K562 (cell line): ENCODE measurements at regions not wholly inside any gene's neighbourhood (a gene's known extent, or its start where the extent isn't known, plus 50 kb on each side); places are given as distances from the start of the nearest gene placed in this dataset.

Source experiments
- ATAC-seq: fragments of 200-7000 bp; cut with Tn5 transposase; 3 replicates; pipeline ENCODE4 v1.9.1; 2020; ENCODE audit warnings: moderate library complexity
- BruUV-seq: library from RNA; stranded (reverse); fragments of 400-500 nt; replicated peaks from 2 replicates; lab custom pipeline; 2021; lab: Mats Ljungman, UMichigan
- CTCF ChIA-PET: fragments of 300-600 bp; formaldehyde crosslinking; extraction: SDS; loops from one replicate; lab custom pipeline; 2021; ENCODE audit warnings: low intra/inter-chr PET ratio; lab: Yijun Ruan, JAX
- POLR2A ChIA-PET: fragments of 300-600, 350-650 bp; sonication (Branson Sonifier 250); formaldehyde crosslinking; extraction: SDS; loops from one replicate; lab custom pipeline; 2021; ENCODE audit warnings: antibody characterized with exemption, inconsistent platforms; lab: Yijun Ruan, JAX
- DNase-seq, 4 experiments: peaks; one replicate each; pipeline versions ENCODE4 v3.0.0 to v3.0.0-alpha.2; 2011 to 2018; ENCODE audit warnings: low spot score in 3 of 4, mixed read lengths in 3 of 4; ENCODE audit errors: extremely low read depth in 1 of 4
- FAIRE-seq: peaks from 2 replicates; lab custom pipeline; 2011; peaks lifted over from hg19 to GRCh38; lab: Jason Lieb, UNC
- H2AFZ ChIP-seq: 2 replicates; pipeline ENCODE4 v1.6.0; 2011; ENCODE audit warnings: low read depth, low read length, control low read depth, inconsistent platforms
- H3K27ac ChIP-seq: fragments of 200-600 bp; 3 replicates; pipeline ENCODE4 v1.8.0; 2011; ENCODE audit warnings: low read depth, mild to moderate bottlenecking, control low read depth, inconsistent platforms, low read length, moderate library complexity, mixed read lengths; ENCODE audit errors: extremely low read depth
- H3K27me3 ChIP-seq, 2 experiments: fragments of 300-600 bp in 1 of 2; 2 replicates in 1 of 2; 3 replicates in 1 of 2; pipeline versions ENCODE4 v1.6.0 to v1.8.0; 2011; ENCODE audit warnings: inconsistent platforms in 2 of 2, low read length in 2 of 2, mild to moderate bottlenecking in 1 of 2, mixed read lengths in 1 of 2, moderate library complexity in 1 of 2; ENCODE audit not compliant: control insufficient read depth in 2 of 2, insufficient read depth in 2 of 2
- H3K36me3 ChIP-seq: fragments of 300-600 bp; 3 replicates; pipeline ENCODE4 v1.8.0; 2011; ENCODE audit warnings: mild to moderate bottlenecking, low read length, inconsistent platforms; ENCODE audit not compliant: control insufficient read depth, insufficient read depth
- H3K4me1 ChIP-seq, 2 experiments: fragments of 200-600 bp in 1 of 2; replicated peaks in 1 of 2; 2 replicates in 1 of 2; 3 replicates in 1 of 2; pipeline versions ENCODE4 v1.5.1 to v1.8.0; 2011; ENCODE audit warnings: inconsistent platforms in 2 of 2, low read length in 2 of 2, mild to moderate bottlenecking in 1 of 2, mixed read lengths in 1 of 2, moderate library complexity in 1 of 2; ENCODE audit not compliant: control insufficient read depth in 2 of 2, insufficient read depth in 2 of 2
- H3K4me2 ChIP-seq: 2 replicates; pipeline ENCODE4 v1.6.1; 2011; ENCODE audit warnings: low read length, control low read depth, inconsistent platforms, mixed read lengths; ENCODE audit not compliant: insufficient read depth
- H3K4me3 ChIP-seq: fragments of 200-600 bp; sonication (generic), shearing (Covaris generic); 2 replicates; pipeline ENCODE4 v1.5.1; 2016; ENCODE audit warnings: control low read depth, inconsistent platforms
- H3K79me2 ChIP-seq: fragments of 200-600 bp; 3 replicates; pipeline ENCODE4 v1.8.0; 2011; ENCODE audit warnings: low read length, inconsistent platforms; ENCODE audit not compliant: control insufficient read depth, insufficient read depth
- H3K9ac ChIP-seq, 2 experiments: 2 replicates each; pipeline versions ENCODE4 v1.6.0 to v1.6.1; 2011; ENCODE audit warnings: low read depth in 2 of 2, low read length in 2 of 2, control low read depth in 1 of 2, inconsistent platforms in 1 of 2, mild to moderate bottlenecking in 1 of 2, mixed read lengths in 1 of 2; ENCODE audit not compliant: insufficient read depth in 1 of 2
- H3K9me1 ChIP-seq: one replicate; pipeline ENCODE4 v1.6.0; 2011; ENCODE audit warnings: inconsistent platforms, mild to moderate bottlenecking, low read length, moderate library complexity; ENCODE audit not compliant: control insufficient read depth, insufficient read depth
- H3K9me3 ChIP-seq: replicated peaks from 2 replicates; pipeline ENCODE4 v1.5.1; 2011; ENCODE audit warnings: low read depth, low read length, inconsistent platforms; ENCODE audit not compliant: control insufficient read depth, insufficient read depth
- H4K20me1 ChIP-seq: replicated peaks from 2 replicates; pipeline ENCODE4 v1.6.1; 2011; ENCODE audit warnings: low read length, inconsistent platforms, mixed read lengths; ENCODE audit not compliant: control insufficient read depth, insufficient read depth
- BCL6 ChIP-seq: fragments of 250-450 bp; sonication (Bioruptor Pico); IDR thresholded peaks from 2 replicates; pipeline ENCODE4 v1.4.0; 2020
- CHCHD3 ChIP-seq: fragments of 250-450 bp; sonication (Bioruptor Pico); IDR thresholded peaks from 2 replicates; pipeline ENCODE4 v2.1.2; 2022; ENCODE audit warnings: mild to moderate bottlenecking
- DMBX1 ChIP-seq: fragments of 250-450 bp; sonication (Bioruptor Pico); IDR thresholded peaks from 2 replicates; pipeline ENCODE4 v1.8.0; 2022; ENCODE audit warnings: inconsistent platforms, mild to moderate bottlenecking, moderate library complexity, borderline replicate concordance
- RERE ChIP-seq: sonication (generic); formaldehyde crosslinking; IDR thresholded peaks from 2 replicates; pipeline ENCODE4 v1.8.0; 2023; ENCODE audit warnings: missing genetic modification reagents, mild to moderate bottlenecking, borderline replicate concordance
- ZNF75A ChIP-seq: fragments of 450-650 bp; formaldehyde crosslinking; IDR thresholded peaks from 2 replicates; pipeline ENCODE4 v1.4.0; 2020; ENCODE audit warnings: mild to moderate bottlenecking
- WGBS: fragments of 100-300 bp; shearing (Covaris generic); methylation state at CpG from one replicate; pipeline ENCODE4 v1.1.6; 2016; ENCODE audit warnings: low coverage, mixed read lengths; ENCODE audit not compliant: insufficient coverage; ENCODE audit errors: missing lambda C conversion rate; 5-methylcytosine and 5-hydroxymethylcytosine counted together
- in situ Hi-C: fragments of 300-500 bp; cut with MboI; formaldehyde crosslinking; loops from 4 replicates; pipeline ENCODE4 v1.15.0; 2018; ENCODE audit warnings: inconsistent platforms, mixed read lengths
- intact Hi-C: fragments of 100-400 bp; cut with micrococcal nuclease; formaldehyde crosslinking; loops from 2 replicates; pipeline ENCODE4 v1.14.2; 2022

GRCh38 chr6:48206091-48206490 is 95.1 kb upstream of the PTCHD4 start:
- Histone ChIP-seq H3K79me2 (no peaks in the 10 kb centered on the region), H3K9me3 (no peaks in the 10 kb centered on the region; the same call in 1 of the 2 replicates), H3K27ac (no peak overlapping the region), H4K20me1 (no peaks in the 10 kb centered on the region), H3K4me2 (no peak overlapping the region), H3K4me3 (no peak overlapping the region), H3K27me3 (no peaks in the 10 kb centered on the region), H3K9me1 (no peaks in the 10 kb centered on the region), H2AFZ (no peak overlapping the region), H3K36me3 (no peaks in the 10 kb centered on the region), H3K4me1 (no peaks in the 10 kb centered on the region), H3K9ac (no peak overlapping the region)
- intact Hi-C loops (no loop called here), in situ Hi-C loops (no loop called here)
- BruUV-seq = no TSS peak
- 0% methylated on average over 1 of the region's 1 CpG for WGBS
- DNase-seq = no peak
- CTCF ChIA-PET = no interaction called here
- TF ChIP-seq DMBX1 (CRISPR knock-in tag) (no peak), RERE (CRISPR knock-in tag) (no peak), CHCHD3 (CRISPR knock-in tag) (no peak), ZNF75A (no peak), BCL6 (no peak)
- no peak for FAIRE-seq
- POLR2A ChIA-PET = no interaction called here
- no peak for ATAC-seq
